ENCODE measurements at regions not wholly inside any gene's neighbourhood (a gene's known extent, or its start where the extent isn't known, plus 50 kb on each side); places are given as distances from the start of the nearest gene placed in this dataset.

- no peak for DNase-seq
- no peak overlapping the region for H3K27ac ChIP-seq
- in situ Hi-C loops (cut with HindIII; ENCODE audit: low pct_ligation_motif_present, low sequenced_read_pairs): no loop called here
These were observed 231.5 kb upstream of the DIAPH2 start for GRCh38 chrX:96453139-96453538.

GRCh38 chrX:96455078-96455477 lies 229.6 kb upstream of the DIAPH2 start:
- in situ Hi-C loops (cut with HindIII; ENCODE audit: low pct_ligation_motif_present, low sequenced_read_pairs): no loop called here
- H3K27me3 ChIP-seq (replicated peaks): no peaks in the 10 kb centered on the region
- no peak for TF ChIP-seq CTCF (IDR thresholded peaks at IDR 0.05; ENCODE audit: low read depth, low read length, missing control alignments)
- no peak overlapping the region for H3K4me3 ChIP-seq (ENCODE audit: low read depth, low read length)
- no peak overlapping the region for H3K27ac ChIP-seq
- no peaks in the 10 kb centered on the region for H3K36me3 ChIP-seq (replicated peaks)
- no peak for DNase-seq

More at GRCh38 chrX:96453139-96453538, 231.5 kb upstream of the DIAPH2 start:
- no peaks in the 10 kb centered on the region for H3K27me3 ChIP-seq (replicated peaks)
- H3K4me3 ChIP-seq (ENCODE audit: low read depth, low read length): no peak overlapping the region
- H3K36me3 ChIP-seq (replicated peaks): no peaks in the 10 kb centered on the region
- TF ChIP-seq CTCF (IDR thresholded peaks at IDR 0.05; ENCODE audit: low read depth, low read length, missing control alignments): no peak

GRCh38 chrX:96464880-96465558 lies 219.6 kb upstream of the DIAPH2 start:
- no peak for DNase-seq
- Histone ChIP-seq H3K27me3 (replicated peaks) (no peaks in the 10 kb centered on the region), H3K27ac (no peak overlapping the region), H3K4me3 (ENCODE audit: low read depth, low read length) (no peak overlapping the region), H3K36me3 (replicated peaks) (no peaks in the 10 kb centered on the region)
- in situ Hi-C loops (cut with HindIII; ENCODE audit: low pct_ligation_motif_present, low sequenced_read_pairs): no loop called here
- no peak for TF ChIP-seq CTCF (IDR thresholded peaks at IDR 0.05; ENCODE audit: low read depth, low read length, missing control alignments)

- no peak overlapping the region for H3K27ac ChIP-seq
- DNase-seq: no peak
- no peaks in the 10 kb centered on the region for H3K36me3 ChIP-seq (replicated peaks)
- H3K27me3 ChIP-seq (replicated peaks): no peaks in the 10 kb centered on the region
- TF ChIP-seq CTCF (IDR thresholded peaks at IDR 0.05; ENCODE audit: low read depth, low read length, missing control alignments): no peak
- H3K4me3 ChIP-seq (ENCODE audit: low read depth, low read length): no peak overlapping the region
- in situ Hi-C loops (cut with HindIII; ENCODE audit: low pct_ligation_motif_present, low sequenced_read_pairs): no loop called here
These were observed 210.5 kb upstream of the DIAPH2 start for GRCh38 chrX:96474029-96474740.

GRCh38 chrX:96474741-96475125 lies 209.9 kb upstream of the DIAPH2 start:
- in situ Hi-C loops (cut with HindIII; ENCODE audit: low pct_ligation_motif_present, low sequenced_read_pairs): no loop called here
- no peak for TF ChIP-seq CTCF (IDR thresholded peaks at IDR 0.05; ENCODE audit: low read depth, low read length, missing control alignments)
- Histone ChIP-seq H3K4me3 (ENCODE audit: low read depth, low read length) (no peak overlapping the region), H3K36me3 (replicated peaks) (no peaks in the 10 kb centered on the region), H3K27me3 (replicated peaks) (no peaks in the 10 kb centered on the region), H3K27ac (no peak overlapping the region)
- no peak for DNase-seq
